ENCODE measurements at regions not wholly inside any gene's neighbourhood (a gene's known extent, or its start where the extent isn't known, plus 50 kb on each side); places are given as distances from the start of the nearest gene placed in this dataset.

- Histone ChIP-seq H3F3A (ENCODE audit: low read depth) (no peaks in the 10 kb centered on the region), H3K27me3 (ENCODE audit: insufficient read depth, low read length, poor library complexity, severe bottlenecking) (no peaks in the 10 kb centered on the region), H3K79me2 (ENCODE audit: insufficient read depth, low read length) (no peaks in the 10 kb centered on the region), H3K36me3 (ENCODE audit: insufficient read depth, low read length) (no peaks in the 10 kb centered on the region), H2AFZ (ENCODE audit: low read length) (no peak overlapping the region), H4K20me1 (ENCODE audit: insufficient read depth, low read length, poor library complexity, severe bottlenecking) (no peaks in the 10 kb centered on the region), H3K9ac (ENCODE audit: low read depth, low read length, poor library complexity, severe bottlenecking) (no peak overlapping the region), H3K9me3 (ENCODE audit: insufficient read depth, low read depth, low read length) (no peaks in the 10 kb centered on the region), H3K9me2 (replicated peaks; ENCODE audit: low read depth, low read length) (no peaks in the 10 kb centered on the region), H3K4me3 (ENCODE audit: low read length, poor library complexity, severe bottlenecking) (no peak overlapping the region), H3K4me1 (ENCODE audit: insufficient read depth, low read length, poor library complexity, severe bottlenecking) (no peaks in the 10 kb centered on the region), H3K4me2 (ENCODE audit: low read depth, low read length, poor library complexity, severe bottlenecking) (no peak overlapping the region)
- no peak for TF ChIP-seq CTCF (conservative IDR thresholded peaks at IDR 0.05; ENCODE audit: low read length)
- TF ChIP-seq EZH2phosphoT487 (IDR thresholded peaks at IDR 0.05; ENCODE audit: borderline replicate concordance): no peak
Measured at GRCh38 chr1:118346936-118347335, 161.9 kb upstream of the SPAG17 start.

GRCh38 chr1:118340928-118341910 lies 156.2 kb upstream of the SPAG17 start:
- H3K4me3 ChIP-seq (ENCODE audit: low read length, poor library complexity, severe bottlenecking): no peak overlapping the region
- no peak overlapping the region for H3K9ac ChIP-seq (ENCODE audit: low read depth, low read length, poor library complexity, severe bottlenecking)
- H3K4me1 ChIP-seq (ENCODE audit: insufficient read depth, low read length, poor library complexity, severe bottlenecking): no peaks in the 10 kb centered on the region
- TF ChIP-seq CTCF (conservative IDR thresholded peaks at IDR 0.05; ENCODE audit: low read length) (no peak), EZH2phosphoT487 (IDR thresholded peaks at IDR 0.05; ENCODE audit: borderline replicate concordance) (no peak)
- H3K27me3 ChIP-seq (ENCODE audit: insufficient read depth, low read length, poor library complexity, severe bottlenecking): no peaks in the 10 kb centered on the region
- H4K20me1 ChIP-seq (ENCODE audit: insufficient read depth, low read length, poor library complexity, severe bottlenecking): no peaks in the 10 kb centered on the region
- no peaks in the 10 kb centered on the region for H3K9me3 ChIP-seq (ENCODE audit: insufficient read depth, low read depth, low read length)
- H3K4me2 ChIP-seq (ENCODE audit: low read depth, low read length, poor library complexity, severe bottlenecking): no peak overlapping the region
- no peaks in the 10 kb centered on the region for H3F3A ChIP-seq (ENCODE audit: low read depth)
- no peaks in the 10 kb centered on the region for H3K79me2 ChIP-seq (ENCODE audit: insufficient read depth, low read length)
- no peaks in the 10 kb centered on the region for H3K9me2 ChIP-seq (replicated peaks; ENCODE audit: low read depth, low read length)
- no peaks in the 10 kb centered on the region for H3K36me3 ChIP-seq (ENCODE audit: insufficient read depth, low read length)
- H2AFZ ChIP-seq (ENCODE audit: low read length): no peak overlapping the region

- no peaks in the 10 kb centered on the region for H3K9me2 ChIP-seq (replicated peaks; ENCODE audit: low read depth, low read length)
- H3K9me3 ChIP-seq (ENCODE audit: insufficient read depth, low read depth, low read length): no peaks in the 10 kb centered on the region
- TF ChIP-seq CTCF (conservative IDR thresholded peaks at IDR 0.05; ENCODE audit: low read length) (no peak), EZH2phosphoT487 (IDR thresholded peaks at IDR 0.05; ENCODE audit: borderline replicate concordance) (no peak)
- H3K4me2 ChIP-seq (ENCODE audit: low read depth, low read length, poor library complexity, severe bottlenecking): no peak overlapping the region
- no peaks in the 10 kb centered on the region for H3K79me2 ChIP-seq (ENCODE audit: insufficient read depth, low read length)
- H4K20me1 ChIP-seq (ENCODE audit: insufficient read depth, low read length, poor library complexity, severe bottlenecking): no peaks in the 10 kb centered on the region
- H3K36me3 ChIP-seq (ENCODE audit: insufficient read depth, low read length): no peaks in the 10 kb centered on the region
- H3F3A ChIP-seq (ENCODE audit: low read depth): no peaks in the 10 kb centered on the region
- H3K27me3 ChIP-seq (ENCODE audit: insufficient read depth, low read length, poor library complexity, severe bottlenecking): no peaks in the 10 kb centered on the region
- no peaks in the 10 kb centered on the region for H3K4me1 ChIP-seq (ENCODE audit: insufficient read depth, low read length, poor library complexity, severe bottlenecking)
- no peak overlapping the region for H3K4me3 ChIP-seq (ENCODE audit: low read length, poor library complexity, severe bottlenecking)
- H3K9ac ChIP-seq (ENCODE audit: low read depth, low read length, poor library complexity, severe bottlenecking): no peak overlapping the region
- no peak overlapping the region for H2AFZ ChIP-seq (ENCODE audit: low read length)
Measured at GRCh38 chr1:118339400-118340124, 154.5 kb upstream of the SPAG17 start.

Data from Loucy (cell line).